A172 (cell line): ENCODE measurements at regions not wholly inside any gene's neighbourhood (a gene's known extent, or its start where the extent isn't known, plus 50 kb on each side); places are given as distances from the start of the nearest gene placed in this dataset.

ENCODE experiments used
- DNase-seq: peaks from one replicate; pipeline ENCODE4 v3.0.0-alpha.2; 2015; ENCODE audit warnings: low spot score

GRCh38 chr7:114755856-114756255 is 166.0 kb upstream of the MDFIC start:
- no peak for DNase-seq

GRCh38 chr7:114758661-114759227 is 163.2 kb upstream of the MDFIC start:
- DNase-seq = no peak

- DNase-seq = no peak
These were observed 162.4 kb upstream of the MDFIC start for GRCh38 chr7:114759347-114760062.

GRCh38 chr7:114760477-114760876 is 161.4 kb upstream of the MDFIC start:
- peak; percentile 7 for DNase-seq

GRCh38 chr7:114761973-114762372 is 159.9 kb upstream of the MDFIC start:
- DNase-seq = no peak

- DNase-seq = no peak
These were observed 156.4 kb upstream of the MDFIC start for GRCh38 chr7:114765331-114766040.

- no peak for DNase-seq
These were observed 155.9 kb upstream of the MDFIC start for GRCh38 chr7:114766041-114766356.

- DNase-seq = no peak
These were observed 144.6 kb upstream of the MDFIC start for GRCh38 chr7:114777288-114777687.

GRCh38 chr7:114783508-114783907 is 138.4 kb upstream of the MDFIC start:
- no peak for DNase-seq

GRCh38 chr7:114784177-114784576 is 137.7 kb upstream of the MDFIC start:
- no peak for DNase-seq

GRCh38 chr7:114784746-114785145 is 137.1 kb upstream of the MDFIC start:
- no peak for DNase-seq

- no peak for DNase-seq
These were observed 136.4 kb upstream of the MDFIC start for GRCh38 chr7:114785496-114785895.

GRCh38 chr7:114786455-114786854 is 135.4 kb upstream of the MDFIC start:
- DNase-seq = no peak

GRCh38 chr7:114787556-114787955 is 134.3 kb upstream of the MDFIC start:
- DNase-seq = no peak

GRCh38 chr7:114788706-114789105 is 133.2 kb upstream of the MDFIC start:
- DNase-seq = no peak

- DNase-seq = peak; percentile 4
These were observed 132.7 kb upstream of the MDFIC start for GRCh38 chr7:114789161-114789560.

GRCh38 chr7:114789871-114790311 is 132.0 kb upstream of the MDFIC start:
- DNase-seq = peak; percentile 93

GRCh38 chr7:114790521-114790920 is 131.4 kb upstream of the MDFIC start:
- no peak for DNase-seq

- DNase-seq = no peak
These were observed 130.1 kb upstream of the MDFIC start for GRCh38 chr7:114791771-114792170.

GRCh38 chr7:114793155-114793845 is 128.6 kb upstream of the MDFIC start:
- DNase-seq = no peak

GRCh38 chr7:114795475-114795874 is 126.4 kb upstream of the MDFIC start:
- no peak for DNase-seq

GRCh38 chr7:114799628-114800028 is 122.3 kb upstream of the MDFIC start:
- DNase-seq = no peak

GRCh38 chr7:114802632-114803031 is 119.3 kb upstream of the MDFIC start:
- DNase-seq = no peak
